ENCODE measurements at regions not wholly inside any gene's neighbourhood (a gene's known extent, or its start where the extent isn't known, plus 50 kb on each side); places are given as distances from the start of the nearest gene placed in this dataset.

DNA sequence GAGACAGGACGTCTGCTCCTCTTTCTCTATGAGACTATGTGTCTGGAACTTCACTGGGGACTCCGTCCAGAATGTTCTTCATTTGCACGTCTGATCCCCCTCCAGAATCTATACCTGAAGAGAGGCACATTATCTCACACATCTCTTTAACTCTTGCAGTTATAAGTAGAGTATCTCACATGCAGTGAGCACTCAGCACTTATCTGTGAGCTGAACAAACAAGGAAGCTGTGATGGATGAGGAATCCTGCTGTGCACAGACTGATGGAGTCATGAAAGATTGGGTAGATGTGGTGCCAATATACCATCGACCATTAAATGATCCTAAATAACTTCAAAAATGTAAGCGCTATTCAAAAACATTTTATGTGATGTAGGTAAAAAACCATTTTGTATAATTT lies 888.3 kb upstream of the CELF4 start:
- H3K27ac Mint-ChIP-seq (ENCODE audit: unreplicated experiment): no peak overlapping the region
- H3K4me1 ChIP-seq: no peaks in the 10 kb centered on the region

DNA sequence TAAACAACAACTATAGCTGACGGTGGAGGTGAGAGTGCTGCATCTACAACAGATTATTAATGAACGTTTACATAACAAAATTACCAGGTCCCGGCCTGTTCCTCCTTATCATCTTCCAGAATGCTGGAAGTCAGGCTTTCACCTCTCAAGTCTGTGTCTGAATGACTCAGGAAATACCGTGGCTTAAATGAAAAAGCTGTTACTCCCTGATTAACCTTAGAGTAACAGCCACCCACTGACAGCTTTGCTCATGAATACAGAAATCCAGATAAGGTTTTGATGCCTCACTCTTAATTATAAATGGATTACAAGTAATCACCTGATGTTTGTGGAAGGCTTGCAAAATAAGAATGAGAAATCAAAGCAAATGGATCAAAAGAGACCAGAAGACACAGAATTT lies 885.3 kb upstream of the CELF4 start:
- Mint-ChIP-seq H3K36me3 (ENCODE audit: insufficient read depth, unreplicated experiment) (peaks cover 4% of the 10 kb centered on the region), H3K27me3 (ENCODE audit: insufficient read depth, unreplicated experiment) (no peaks in the 10 kb centered on the region), H3K27ac (ENCODE audit: unreplicated experiment) (no peak overlapping the region), H3K4me1 (ENCODE audit: low read depth, unreplicated experiment) (no peaks in the 10 kb centered on the region), H3K9me3 (ENCODE audit: unreplicated experiment) (no peaks in the 10 kb centered on the region), H3K4me3 (ENCODE audit: unreplicated experiment) (no peak overlapping the region)
- CTCF ChIA-PET: no interaction called here
- Histone ChIP-seq H3K4me1 (no peaks in the 10 kb centered on the region), H3K9me3 (no peaks in the 10 kb centered on the region), H3K36me3 (ENCODE audit: control insufficient read depth, insufficient read depth, low read length) (no peaks in the 10 kb centered on the region), H3K27me3 (replicated peaks; ENCODE audit: control insufficient read depth, insufficient read depth, low read length) (no peaks in the 10 kb centered on the region), H3K4me3 (ENCODE audit: low read depth, low read length) (no peak overlapping the region)
- intact Hi-C loops (cut with micrococcal nuclease; ENCODE audit: unreplicated experiment): no loop called here
- TF ChIP-seq, protein P1, sequence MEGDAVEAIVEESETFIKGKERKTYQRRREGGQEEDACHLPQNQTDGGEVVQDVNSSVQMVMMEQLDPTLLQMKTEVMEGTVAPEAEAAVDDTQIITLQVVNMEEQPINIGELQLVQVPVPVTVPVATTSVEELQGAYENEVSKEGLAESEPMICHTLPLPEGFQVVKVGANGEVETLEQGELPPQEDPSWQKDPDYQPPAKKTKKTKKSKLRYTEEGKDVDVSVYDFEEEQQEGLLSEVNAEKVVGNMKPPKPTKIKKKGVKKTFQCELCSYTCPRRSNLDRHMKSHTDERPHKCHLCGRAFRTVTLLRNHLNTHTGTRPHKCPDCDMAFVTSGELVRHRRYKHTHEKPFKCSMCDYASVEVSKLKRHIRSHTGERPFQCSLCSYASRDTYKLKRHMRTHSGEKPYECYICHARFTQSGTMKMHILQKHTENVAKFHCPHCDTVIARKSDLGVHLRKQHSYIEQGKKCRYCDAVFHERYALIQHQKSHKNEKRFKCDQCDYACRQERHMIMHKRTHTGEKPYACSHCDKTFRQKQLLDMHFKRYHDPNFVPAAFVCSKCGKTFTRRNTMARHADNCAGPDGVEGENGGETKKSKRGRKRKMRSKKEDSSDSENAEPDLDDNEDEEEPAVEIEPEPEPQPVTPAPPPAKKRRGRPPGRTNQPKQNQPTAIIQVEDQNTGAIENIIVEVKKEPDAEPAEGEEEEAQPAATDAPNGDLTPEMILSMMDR (IDR thresholded peaks at IDR 0.05; ENCODE audit: insufficient read depth in 1 of 2, low read depth in 1 of 2, low read length in 1 of 2, severe bottlenecking in 1 of 2, unreplicated experiment in 1 of 2): no peak
- POLR2A ChIA-PET: no interaction called here
- BruUV-seq (replicated peaks): no TSS peak
- no peak for DNase-seq

More for the DNA sequence above, 888.3 kb upstream of the CELF4 start:
- H3K4me1 Mint-ChIP-seq (ENCODE audit: low read depth, unreplicated experiment): no peaks in the 10 kb centered on the region
- H3K36me3 Mint-ChIP-seq (ENCODE audit: insufficient read depth, unreplicated experiment): peaks cover 4% of the 10 kb centered on the region
- H3K36me3 ChIP-seq (ENCODE audit: control insufficient read depth, insufficient read depth, low read length): no peaks in the 10 kb centered on the region
- POLR2A ChIA-PET: no interaction called here
- CTCF ChIA-PET: no interaction called here
- no peak for DNase-seq
- no peaks in the 10 kb centered on the region for H3K9me3 Mint-ChIP-seq (ENCODE audit: unreplicated experiment)
- H3K9me3 ChIP-seq: no peaks in the 10 kb centered on the region
- no TSS peak for BruUV-seq (replicated peaks)
- H3K27me3 Mint-ChIP-seq (ENCODE audit: insufficient read depth, unreplicated experiment): no peaks in the 10 kb centered on the region
- intact Hi-C loops (cut with micrococcal nuclease; ENCODE audit: unreplicated experiment): no loop called here
- H3K4me3 ChIP-seq (ENCODE audit: low read depth, low read length): no peak overlapping the region
- H3K4me3 Mint-ChIP-seq (ENCODE audit: unreplicated experiment): no peak overlapping the region
- H3K27me3 ChIP-seq (replicated peaks; ENCODE audit: control insufficient read depth, insufficient read depth, low read length): no peaks in the 10 kb centered on the region
- TF ChIP-seq, protein P1 (IDR thresholded peaks at IDR 0.05; ENCODE audit: insufficient read depth in 1 of 2, low read depth in 1 of 2, low read length in 1 of 2, severe bottlenecking in 1 of 2, unreplicated experiment in 1 of 2): no peak

DNA sequence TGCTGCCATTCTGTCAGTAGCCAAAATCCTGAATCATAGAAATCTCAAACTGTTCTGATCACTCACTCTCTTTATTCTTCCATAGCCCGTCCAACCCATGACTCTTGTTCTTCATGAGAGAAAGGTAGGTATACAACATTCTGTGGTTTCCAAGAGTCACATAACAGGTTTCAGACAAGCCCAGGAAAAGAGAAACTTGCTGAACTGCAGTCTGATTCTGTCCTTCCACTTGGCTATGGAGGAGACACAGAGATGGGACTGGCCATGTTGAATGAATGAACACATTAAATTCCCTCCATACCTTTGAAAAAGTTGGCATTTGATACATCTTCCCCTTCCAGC lies 880.2 kb upstream of the CELF4 start:
- Histone ChIP-seq H3K36me3 (ENCODE audit: control insufficient read depth, insufficient read depth, low read length) (no peaks in the 10 kb centered on the region), H3K9me3 (no peaks in the 10 kb centered on the region), H3K27me3 (replicated peaks; ENCODE audit: control insufficient read depth, insufficient read depth, low read length) (no peaks in the 10 kb centered on the region), H3K4me1 (no peaks in the 10 kb centered on the region), H3K4me3 (ENCODE audit: low read depth, low read length) (no peak overlapping the region)
- peaks cover 3% of the 10 kb centered on the region for H3K27me3 Mint-ChIP-seq (ENCODE audit: insufficient read depth, unreplicated experiment)
- H3K27ac Mint-ChIP-seq (ENCODE audit: unreplicated experiment): no peak overlapping the region
- ChIA-PET POLR2A (no interaction called here), CTCF (no interaction called here)
- intact Hi-C loops (cut with micrococcal nuclease; ENCODE audit: unreplicated experiment): no loop called here
- no peak overlapping the region for H3K4me3 Mint-ChIP-seq (ENCODE audit: unreplicated experiment)
- TF ChIP-seq, protein P1 (IDR thresholded peaks at IDR 0.05; ENCODE audit: insufficient read depth in 1 of 2, low read depth in 1 of 2, low read length in 1 of 2, severe bottlenecking in 1 of 2, unreplicated experiment in 1 of 2): no peak
- no peak for DNase-seq
- no peaks in the 10 kb centered on the region for H3K4me1 Mint-ChIP-seq (ENCODE audit: low read depth, unreplicated experiment)
- H3K36me3 Mint-ChIP-seq (ENCODE audit: insufficient read depth, unreplicated experiment): peaks cover 4% of the 10 kb centered on the region
- no TSS peak for BruUV-seq (replicated peaks)
- no peaks in the 10 kb centered on the region for H3K9me3 Mint-ChIP-seq (ENCODE audit: unreplicated experiment)

Data from Caco-2 (cell line).